ENCODE measurements at regions not wholly inside any gene's neighbourhood (a gene's known extent, or its start where the extent isn't known, plus 50 kb on each side); places are given as distances from the start of the nearest gene placed in this dataset.

DNA sequence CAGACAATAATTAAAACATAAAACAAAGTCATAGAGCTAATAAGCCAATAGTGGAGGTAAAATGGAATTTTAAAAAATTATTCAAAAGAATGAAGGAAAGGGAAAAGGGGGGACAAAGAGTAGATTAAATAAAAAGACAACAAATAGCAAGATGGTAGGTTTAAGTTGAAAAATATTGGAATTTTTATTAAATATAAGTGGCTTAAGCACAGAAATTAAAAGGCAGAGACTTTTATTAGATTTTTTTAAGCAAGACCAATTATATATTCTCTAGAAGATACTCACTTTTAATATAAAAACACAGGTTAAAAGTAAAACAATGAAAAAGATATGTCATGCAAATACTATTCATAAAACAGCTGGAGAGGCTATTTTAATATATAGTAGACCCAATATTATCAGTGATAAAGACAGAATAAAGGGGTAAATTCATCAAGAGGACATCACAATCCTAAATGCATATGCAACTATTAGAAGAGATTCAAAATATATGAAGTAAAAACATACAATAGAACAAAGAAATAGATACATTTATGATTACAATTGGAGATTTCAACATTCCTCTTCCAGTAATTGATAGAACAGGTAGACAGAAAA lies 98.7 kb downstream of the CYP26B1 start:
- H3K4me2 ChIP-seq, result no peak overlapping the region
- H3K4me3 ChIP-seq, result no peak overlapping the region
- H3K36me3 Mint-ChIP-seq (ENCODE audit: low read depth), result peaks cover 3% of the 10 kb centered on the region; the same call in 2 of the 3 replicates
- H4K20me1 ChIP-seq (replicated peaks; ENCODE audit: insufficient read depth), result no peaks in the 10 kb centered on the region
- 0 out of 2 replicates have a peak, but pooled peaks cover 5% of the 10 kb centered on the region for H3K9me2 ChIP-seq (ENCODE audit: insufficient read depth)
- H3K4me1 ChIP-seq (ENCODE audit: insufficient read depth), result no peaks in the 10 kb centered on the region
- ATAC-seq (no peak), DNase-seq (ENCODE audit: low spot score) (no peak)
- TF ChIP-seq EZH2phosphoT487 (IDR thresholded peaks at IDR 0.05; ENCODE audit: unreplicated experiment) (no peak), ZNF331 (CRISPR knock-in tag; IDR thresholded peaks at IDR 0.05; ENCODE audit: low read depth) (no peak), JUNB (IDR thresholded peaks at IDR 0.05; ENCODE audit: unreplicated experiment) (no peak), POLR2AphosphoS5 (IDR thresholded peaks at IDR 0.05; ENCODE audit: low read depth) (no peak), STAT1 (IDR thresholded peaks at IDR 0.05; ENCODE audit: unreplicated experiment) (no peak), EZH2 (IDR thresholded peaks at IDR 0.05; ENCODE audit: low read depth, unreplicated experiment) (no peak), NANOG (IDR thresholded peaks at IDR 0.05; ENCODE audit: borderline replicate concordance) (no peak), CREB1 (CRISPR knock-in tag; IDR thresholded peaks at IDR 0.05; ENCODE audit: low read depth) (no peak), ZNF114 (CRISPR knock-in tag; IDR thresholded peaks at IDR 0.05) (no peak)
- TF ChIP-seq, protein P1, sequence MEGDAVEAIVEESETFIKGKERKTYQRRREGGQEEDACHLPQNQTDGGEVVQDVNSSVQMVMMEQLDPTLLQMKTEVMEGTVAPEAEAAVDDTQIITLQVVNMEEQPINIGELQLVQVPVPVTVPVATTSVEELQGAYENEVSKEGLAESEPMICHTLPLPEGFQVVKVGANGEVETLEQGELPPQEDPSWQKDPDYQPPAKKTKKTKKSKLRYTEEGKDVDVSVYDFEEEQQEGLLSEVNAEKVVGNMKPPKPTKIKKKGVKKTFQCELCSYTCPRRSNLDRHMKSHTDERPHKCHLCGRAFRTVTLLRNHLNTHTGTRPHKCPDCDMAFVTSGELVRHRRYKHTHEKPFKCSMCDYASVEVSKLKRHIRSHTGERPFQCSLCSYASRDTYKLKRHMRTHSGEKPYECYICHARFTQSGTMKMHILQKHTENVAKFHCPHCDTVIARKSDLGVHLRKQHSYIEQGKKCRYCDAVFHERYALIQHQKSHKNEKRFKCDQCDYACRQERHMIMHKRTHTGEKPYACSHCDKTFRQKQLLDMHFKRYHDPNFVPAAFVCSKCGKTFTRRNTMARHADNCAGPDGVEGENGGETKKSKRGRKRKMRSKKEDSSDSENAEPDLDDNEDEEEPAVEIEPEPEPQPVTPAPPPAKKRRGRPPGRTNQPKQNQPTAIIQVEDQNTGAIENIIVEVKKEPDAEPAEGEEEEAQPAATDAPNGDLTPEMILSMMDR (conservative IDR thresholded peaks at IDR 0.05; ENCODE audit: low read depth in 2 of 2), result no peak
- TF ChIP-seq, protein P2, sequence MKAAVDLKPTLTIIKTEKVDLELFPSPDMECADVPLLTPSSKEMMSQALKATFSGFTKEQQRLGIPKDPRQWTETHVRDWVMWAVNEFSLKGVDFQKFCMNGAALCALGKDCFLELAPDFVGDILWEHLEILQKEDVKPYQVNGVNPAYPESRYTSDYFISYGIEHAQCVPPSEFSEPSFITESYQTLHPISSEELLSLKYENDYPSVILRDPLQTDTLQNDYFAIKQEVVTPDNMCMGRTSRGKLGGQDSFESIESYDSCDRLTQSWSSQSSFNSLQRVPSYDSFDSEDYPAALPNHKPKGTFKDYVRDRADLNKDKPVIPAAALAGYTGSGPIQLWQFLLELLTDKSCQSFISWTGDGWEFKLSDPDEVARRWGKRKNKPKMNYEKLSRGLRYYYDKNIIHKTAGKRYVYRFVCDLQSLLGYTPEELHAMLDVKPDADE (IDR thresholded peaks at IDR 0.05), result no peak
- TF ChIP-seq, protein P3, sequence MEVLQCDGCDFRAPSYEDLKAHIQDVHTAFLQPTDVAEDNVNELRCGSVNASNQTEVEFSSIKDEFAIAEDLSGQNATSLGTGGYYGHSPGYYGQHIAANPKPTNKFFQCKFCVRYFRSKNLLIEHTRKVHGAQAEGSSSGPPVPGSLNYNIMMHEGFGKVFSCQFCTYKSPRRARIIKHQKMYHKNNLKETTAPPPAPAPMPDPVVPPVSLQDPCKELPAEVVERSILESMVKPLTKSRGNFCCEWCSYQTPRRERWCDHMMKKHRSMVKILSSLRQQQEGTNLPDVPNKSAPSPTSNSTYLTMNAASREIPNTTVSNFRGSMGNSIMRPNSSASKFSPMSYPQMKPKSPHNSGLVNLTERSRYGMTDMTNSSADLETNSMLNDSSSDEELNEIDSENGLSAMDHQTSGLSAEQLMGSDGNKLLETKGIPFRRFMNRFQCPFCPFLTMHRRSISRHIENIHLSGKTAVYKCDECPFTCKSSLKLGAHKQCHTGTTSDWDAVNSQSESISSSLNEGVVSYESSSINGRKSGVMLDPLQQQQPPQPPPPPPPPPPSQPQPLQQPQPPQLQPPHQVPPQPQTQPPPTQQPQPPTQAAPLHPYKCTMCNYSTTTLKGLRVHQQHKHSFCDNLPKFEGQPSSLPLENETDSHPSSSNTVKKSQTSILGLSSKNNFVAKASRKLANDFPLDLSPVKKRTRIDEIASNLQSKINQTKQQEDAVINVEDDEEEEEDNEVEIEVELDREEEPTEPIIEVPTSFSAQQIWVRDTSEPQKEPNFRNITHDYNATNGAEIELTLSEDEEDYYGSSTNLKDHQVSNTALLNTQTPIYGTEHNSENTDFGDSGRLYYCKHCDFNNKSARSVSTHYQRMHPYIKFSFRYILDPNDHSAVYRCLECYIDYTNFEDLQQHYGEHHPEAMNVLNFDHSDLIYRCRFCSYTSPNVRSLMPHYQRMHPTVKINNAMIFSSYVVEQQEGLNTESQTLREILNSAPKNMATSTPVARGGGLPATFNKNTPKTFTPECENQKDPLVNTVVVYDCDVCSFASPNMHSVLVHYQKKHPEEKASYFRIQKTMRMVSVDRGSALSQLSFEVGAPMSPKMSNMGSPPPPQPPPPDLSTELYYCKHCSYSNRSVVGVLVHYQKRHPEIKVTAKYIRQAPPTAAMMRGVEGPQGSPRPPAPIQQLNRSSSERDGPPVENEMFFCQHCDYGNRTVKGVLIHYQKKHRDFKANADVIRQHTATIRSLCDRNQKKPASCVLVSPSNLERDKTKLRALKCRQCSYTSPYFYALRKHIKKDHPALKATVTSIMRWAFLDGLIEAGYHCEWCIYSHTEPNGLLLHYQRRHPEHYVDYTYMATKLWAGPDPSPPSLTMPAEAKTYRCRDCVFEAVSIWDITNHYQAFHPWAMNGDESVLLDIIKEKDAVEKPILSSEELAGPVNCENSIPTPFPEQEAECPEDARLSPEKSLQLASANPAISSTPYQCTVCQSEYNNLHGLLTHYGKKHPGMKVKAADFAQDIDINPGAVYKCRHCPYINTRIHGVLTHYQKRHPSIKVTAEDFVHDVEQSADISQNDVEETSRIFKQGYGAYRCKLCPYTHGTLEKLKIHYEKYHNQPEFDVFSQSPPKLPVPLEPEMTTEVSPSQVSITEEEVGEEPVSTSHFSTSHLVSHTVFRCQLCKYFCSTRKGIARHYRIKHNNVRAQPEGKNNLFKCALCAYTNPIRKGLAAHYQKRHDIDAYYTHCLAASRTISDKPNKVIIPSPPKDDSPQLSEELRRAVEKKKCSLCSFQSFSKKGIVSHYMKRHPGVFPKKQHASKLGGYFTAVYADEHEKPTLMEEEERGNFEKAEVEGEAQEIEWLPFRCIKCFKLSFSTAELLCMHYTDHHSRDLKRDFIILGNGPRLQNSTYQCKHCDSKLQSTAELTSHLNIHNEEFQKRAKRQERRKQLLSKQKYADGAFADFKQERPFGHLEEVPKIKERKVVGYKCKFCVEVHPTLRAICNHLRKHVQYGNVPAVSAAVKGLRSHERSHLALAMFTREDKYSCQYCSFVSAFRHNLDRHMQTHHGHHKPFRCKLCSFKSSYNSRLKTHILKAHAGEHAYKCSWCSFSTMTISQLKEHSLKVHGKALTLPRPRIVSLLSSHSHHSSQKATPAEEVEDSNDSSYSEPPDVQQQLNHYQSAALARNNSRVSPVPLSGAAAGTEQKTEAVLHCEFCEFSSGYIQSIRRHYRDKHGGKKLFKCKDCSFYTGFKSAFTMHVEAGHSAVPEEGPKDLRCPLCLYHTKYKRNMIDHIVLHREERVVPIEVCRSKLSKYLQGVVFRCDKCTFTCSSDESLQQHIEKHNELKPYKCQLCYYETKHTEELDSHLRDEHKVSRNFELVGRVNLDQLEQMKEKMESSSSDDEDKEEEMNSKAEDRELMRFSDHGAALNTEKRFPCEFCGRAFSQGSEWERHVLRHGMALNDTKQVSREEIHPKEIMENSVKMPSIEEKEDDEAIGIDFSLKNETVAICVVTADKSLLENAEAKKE (CRISPR knock-in tag; IDR thresholded peaks at IDR 0.05), result no peak
- TF ChIP-seq, protein P4, sequence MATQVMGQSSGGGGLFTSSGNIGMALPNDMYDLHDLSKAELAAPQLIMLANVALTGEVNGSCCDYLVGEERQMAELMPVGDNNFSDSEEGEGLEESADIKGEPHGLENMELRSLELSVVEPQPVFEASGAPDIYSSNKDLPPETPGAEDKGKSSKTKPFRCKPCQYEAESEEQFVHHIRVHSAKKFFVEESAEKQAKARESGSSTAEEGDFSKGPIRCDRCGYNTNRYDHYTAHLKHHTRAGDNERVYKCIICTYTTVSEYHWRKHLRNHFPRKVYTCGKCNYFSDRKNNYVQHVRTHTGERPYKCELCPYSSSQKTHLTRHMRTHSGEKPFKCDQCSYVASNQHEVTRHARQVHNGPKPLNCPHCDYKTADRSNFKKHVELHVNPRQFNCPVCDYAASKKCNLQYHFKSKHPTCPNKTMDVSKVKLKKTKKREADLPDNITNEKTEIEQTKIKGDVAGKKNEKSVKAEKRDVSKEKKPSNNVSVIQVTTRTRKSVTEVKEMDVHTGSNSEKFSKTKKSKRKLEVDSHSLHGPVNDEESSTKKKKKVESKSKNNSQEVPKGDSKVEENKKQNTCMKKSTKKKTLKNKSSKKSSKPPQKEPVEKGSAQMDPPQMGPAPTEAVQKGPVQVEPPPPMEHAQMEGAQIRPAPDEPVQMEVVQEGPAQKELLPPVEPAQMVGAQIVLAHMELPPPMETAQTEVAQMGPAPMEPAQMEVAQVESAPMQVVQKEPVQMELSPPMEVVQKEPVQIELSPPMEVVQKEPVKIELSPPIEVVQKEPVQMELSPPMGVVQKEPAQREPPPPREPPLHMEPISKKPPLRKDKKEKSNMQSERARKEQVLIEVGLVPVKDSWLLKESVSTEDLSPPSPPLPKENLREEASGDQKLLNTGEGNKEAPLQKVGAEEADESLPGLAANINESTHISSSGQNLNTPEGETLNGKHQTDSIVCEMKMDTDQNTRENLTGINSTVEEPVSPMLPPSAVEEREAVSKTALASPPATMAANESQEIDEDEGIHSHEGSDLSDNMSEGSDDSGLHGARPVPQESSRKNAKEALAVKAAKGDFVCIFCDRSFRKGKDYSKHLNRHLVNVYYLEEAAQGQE (IDR thresholded peaks at IDR 0.05; ENCODE audit: unreplicated experiment), result no peak
- H3K27me3 Mint-ChIP-seq (ENCODE audit: insufficient read depth, low read depth, poor library complexity), result peaks cover 3% of the 10 kb centered on the region
- no peaks in the 10 kb centered on the region for H3F3A ChIP-seq (replicated peaks; ENCODE audit: low read depth)
- H3K4me3 Mint-ChIP-seq, result no peak overlapping the region
- no peaks in the 10 kb centered on the region for H3K27me3 ChIP-seq (ENCODE audit: insufficient read depth)
- H3K79me2 ChIP-seq (replicated peaks; ENCODE audit: insufficient read depth), result no peaks in the 10 kb centered on the region
- no peaks in the 10 kb centered on the region for H3K36me3 ChIP-seq (ENCODE audit: insufficient read depth)
- H3K4me1 Mint-ChIP-seq, result peaks cover 15% of the 10 kb centered on the region
- H3K27ac Mint-ChIP-seq, result no peak overlapping the region
- H3K9me3 Mint-ChIP-seq, result peaks cover 7% of the 10 kb centered on the region; the same call in 2 of the 3 replicates
- H2AFZ ChIP-seq, result no peak overlapping the region
- no peak overlapping the region for H3K27ac ChIP-seq (ENCODE audit: low read depth)
